ENCODE measurements at regions not wholly inside any gene's neighbourhood (a gene's known extent, or its start where the extent isn't known, plus 50 kb on each side); places are given as distances from the start of the nearest gene placed in this dataset.

DNA sequence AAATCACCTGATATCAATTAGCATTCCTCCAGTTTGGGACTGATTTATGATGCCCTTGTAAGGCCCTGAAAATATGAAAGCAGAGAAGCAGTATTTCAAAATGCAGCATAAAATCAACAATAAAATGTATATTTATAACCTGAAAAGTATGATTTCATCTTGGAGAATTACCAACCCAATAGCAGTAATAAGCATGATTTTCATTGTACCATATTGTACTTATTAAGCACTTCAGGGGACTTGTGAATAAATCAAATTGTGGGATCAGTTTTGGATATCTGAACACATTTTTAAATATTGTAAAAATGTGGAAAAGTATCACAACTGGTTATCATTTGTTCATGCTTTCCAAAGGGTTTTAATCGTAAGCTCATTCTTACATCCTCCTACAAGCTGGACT is 250.8 kb downstream of the DMRT2 start:
- no peak for FAIRE-seq
- WGBS (ENCODE audit: missing lambda C conversion rate) = 0% methylated on average over 1 of the region's 1 CpG
- DNase-seq (ENCODE audit: low read depth in 1 of 2, low spot score in 1 of 2) = no peak

DNA sequence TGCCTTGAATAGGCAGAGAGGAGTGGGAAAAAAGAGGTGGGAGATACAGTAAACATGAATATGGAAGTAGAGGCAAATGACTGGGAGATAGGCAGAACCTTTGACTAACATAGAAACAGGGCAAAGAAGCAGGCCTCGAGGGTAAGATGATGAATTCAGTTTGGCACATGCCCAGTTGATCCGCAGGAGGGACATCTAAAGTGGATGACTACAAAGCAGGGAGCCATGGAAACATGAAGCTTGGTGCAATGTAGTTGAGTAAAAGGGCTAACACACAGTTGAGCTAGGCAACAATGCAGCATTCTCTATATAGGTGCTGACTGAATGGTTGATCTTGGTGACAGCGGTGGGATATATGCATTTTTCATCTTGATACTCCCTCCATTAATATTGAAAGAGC is 253.8 kb downstream of the DMRT2 start:
- POLR2A ChIA-PET = no interaction called here
- CTCF ChIA-PET = no interaction called here
- no peak for ATAC-seq
- no peak for FAIRE-seq
- no peak overlapping the region for H3K4me2 ChIP-seq
- H3K4me3 ChIP-seq = no peak overlapping the region
- 2% methylated on average over 3 of the region's 3 CpGs for WGBS (ENCODE audit: missing lambda C conversion rate)
- DNase-seq (ENCODE audit: low read depth in 1 of 2, low spot score in 1 of 2) = no peak
- TF ChIP-seq GATA3 (IDR thresholded peaks at IDR 0.05; ENCODE audit: borderline replicate concordance) (no peak), BHLHE40 (IDR thresholded peaks at IDR 0.05; ENCODE audit: low read depth, low read length) (no peak), ZSCAN20 (CRISPR knock-in tag; IDR thresholded peaks at IDR 0.05) (no peak), EHMT2 (IDR thresholded peaks at IDR 0.05; ENCODE audit: low read depth) (no peak), HDAC2 (IDR thresholded peaks at IDR 0.05) (no peak), ZFP36 (IDR thresholded peaks at IDR 0.05; ENCODE audit: borderline replicate concordance, partially characterized antibody) (no peak)
- H3K4me1 ChIP-seq = no peaks in the 10 kb centered on the region
- H3K27ac ChIP-seq = no peak overlapping the region
- no peaks in the 10 kb centered on the region for H3K9me3 ChIP-seq

More for the DNA sequence above, 250.8 kb downstream of the DMRT2 start:
- Histone ChIP-seq H3K9me3 (no peaks in the 10 kb centered on the region), H3K4me2 (no peak overlapping the region), H3K27ac (no peak overlapping the region), H3K4me3 (no peak overlapping the region), H3K4me1 (no peaks in the 10 kb centered on the region)
- ChIA-PET POLR2A (no interaction called here), CTCF (no interaction called here)
- no peak for TF ChIP-seq ESRRA (IDR thresholded peaks at IDR 0.05; ENCODE audit: borderline replicate concordance, low read length)
- TF ChIP-seq JUN (IDR thresholded peaks at IDR 0.05) = no peak
- TF ChIP-seq SREBF2 (IDR thresholded peaks at IDR 0.05) = no peak
- TF ChIP-seq, protein P1, sequence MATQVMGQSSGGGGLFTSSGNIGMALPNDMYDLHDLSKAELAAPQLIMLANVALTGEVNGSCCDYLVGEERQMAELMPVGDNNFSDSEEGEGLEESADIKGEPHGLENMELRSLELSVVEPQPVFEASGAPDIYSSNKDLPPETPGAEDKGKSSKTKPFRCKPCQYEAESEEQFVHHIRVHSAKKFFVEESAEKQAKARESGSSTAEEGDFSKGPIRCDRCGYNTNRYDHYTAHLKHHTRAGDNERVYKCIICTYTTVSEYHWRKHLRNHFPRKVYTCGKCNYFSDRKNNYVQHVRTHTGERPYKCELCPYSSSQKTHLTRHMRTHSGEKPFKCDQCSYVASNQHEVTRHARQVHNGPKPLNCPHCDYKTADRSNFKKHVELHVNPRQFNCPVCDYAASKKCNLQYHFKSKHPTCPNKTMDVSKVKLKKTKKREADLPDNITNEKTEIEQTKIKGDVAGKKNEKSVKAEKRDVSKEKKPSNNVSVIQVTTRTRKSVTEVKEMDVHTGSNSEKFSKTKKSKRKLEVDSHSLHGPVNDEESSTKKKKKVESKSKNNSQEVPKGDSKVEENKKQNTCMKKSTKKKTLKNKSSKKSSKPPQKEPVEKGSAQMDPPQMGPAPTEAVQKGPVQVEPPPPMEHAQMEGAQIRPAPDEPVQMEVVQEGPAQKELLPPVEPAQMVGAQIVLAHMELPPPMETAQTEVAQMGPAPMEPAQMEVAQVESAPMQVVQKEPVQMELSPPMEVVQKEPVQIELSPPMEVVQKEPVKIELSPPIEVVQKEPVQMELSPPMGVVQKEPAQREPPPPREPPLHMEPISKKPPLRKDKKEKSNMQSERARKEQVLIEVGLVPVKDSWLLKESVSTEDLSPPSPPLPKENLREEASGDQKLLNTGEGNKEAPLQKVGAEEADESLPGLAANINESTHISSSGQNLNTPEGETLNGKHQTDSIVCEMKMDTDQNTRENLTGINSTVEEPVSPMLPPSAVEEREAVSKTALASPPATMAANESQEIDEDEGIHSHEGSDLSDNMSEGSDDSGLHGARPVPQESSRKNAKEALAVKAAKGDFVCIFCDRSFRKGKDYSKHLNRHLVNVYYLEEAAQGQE (IDR thresholded peaks at IDR 0.05) = no peak
- TF ChIP-seq, protein P2, sequence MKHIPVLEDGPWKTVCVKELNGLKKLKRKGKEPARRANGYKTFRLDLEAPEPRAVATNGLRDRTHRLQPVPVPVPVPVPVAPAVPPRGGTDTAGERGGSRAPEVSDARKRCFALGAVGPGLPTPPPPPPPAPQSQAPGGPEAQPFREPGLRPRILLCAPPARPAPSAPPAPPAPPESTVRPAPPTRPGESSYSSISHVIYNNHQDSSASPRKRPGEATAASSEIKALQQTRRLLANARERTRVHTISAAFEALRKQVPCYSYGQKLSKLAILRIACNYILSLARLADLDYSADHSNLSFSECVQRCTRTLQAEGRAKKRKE (CRISPR knock-in tag; IDR thresholded peaks at IDR 0.05; ENCODE audit: low read depth) = no peak
- TF ChIP-seq, protein P3, sequence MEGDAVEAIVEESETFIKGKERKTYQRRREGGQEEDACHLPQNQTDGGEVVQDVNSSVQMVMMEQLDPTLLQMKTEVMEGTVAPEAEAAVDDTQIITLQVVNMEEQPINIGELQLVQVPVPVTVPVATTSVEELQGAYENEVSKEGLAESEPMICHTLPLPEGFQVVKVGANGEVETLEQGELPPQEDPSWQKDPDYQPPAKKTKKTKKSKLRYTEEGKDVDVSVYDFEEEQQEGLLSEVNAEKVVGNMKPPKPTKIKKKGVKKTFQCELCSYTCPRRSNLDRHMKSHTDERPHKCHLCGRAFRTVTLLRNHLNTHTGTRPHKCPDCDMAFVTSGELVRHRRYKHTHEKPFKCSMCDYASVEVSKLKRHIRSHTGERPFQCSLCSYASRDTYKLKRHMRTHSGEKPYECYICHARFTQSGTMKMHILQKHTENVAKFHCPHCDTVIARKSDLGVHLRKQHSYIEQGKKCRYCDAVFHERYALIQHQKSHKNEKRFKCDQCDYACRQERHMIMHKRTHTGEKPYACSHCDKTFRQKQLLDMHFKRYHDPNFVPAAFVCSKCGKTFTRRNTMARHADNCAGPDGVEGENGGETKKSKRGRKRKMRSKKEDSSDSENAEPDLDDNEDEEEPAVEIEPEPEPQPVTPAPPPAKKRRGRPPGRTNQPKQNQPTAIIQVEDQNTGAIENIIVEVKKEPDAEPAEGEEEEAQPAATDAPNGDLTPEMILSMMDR (IDR thresholded peaks at IDR 0.05) = no peak
- TF ChIP-seq, protein P4, sequence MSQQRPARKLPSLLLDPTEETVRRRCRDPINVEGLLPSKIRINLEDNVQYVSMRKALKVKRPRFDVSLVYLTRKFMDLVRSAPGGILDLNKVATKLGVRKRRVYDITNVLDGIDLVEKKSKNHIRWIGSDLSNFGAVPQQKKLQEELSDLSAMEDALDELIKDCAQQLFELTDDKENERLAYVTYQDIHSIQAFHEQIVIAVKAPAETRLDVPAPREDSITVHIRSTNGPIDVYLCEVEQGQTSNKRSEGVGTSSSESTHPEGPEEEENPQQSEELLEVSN (IDR thresholded peaks at IDR 0.05; ENCODE audit: borderline replicate concordance, low read depth) = no peak
- TF ChIP-seq MAFK (IDR thresholded peaks at IDR 0.05; ENCODE audit: partially characterized antibody) = no peak
- TF ChIP-seq PHF8 (IDR thresholded peaks at IDR 0.05; ENCODE audit: borderline replicate concordance, low read depth) = no peak
- TF ChIP-seq CBX8 (IDR thresholded peaks at IDR 0.05) = no peak
- no peak for TF ChIP-seq JUNB (IDR thresholded peaks at IDR 0.05)
- TF ChIP-seq ZNF302 (CRISPR knock-in tag; IDR thresholded peaks at IDR 0.05) = no peak
- no peak for TF ChIP-seq FOSB (CRISPR knock-in tag; IDR thresholded peaks at IDR 0.05)
- TF ChIP-seq HOXB5 (CRISPR knock-in tag; IDR thresholded peaks at IDR 0.05) = no peak
- ATAC-seq = no peak

Measured in A549 (cell line).